ENCODE measurements at regions not wholly inside any gene's neighbourhood (a gene's known extent, or its start where the extent isn't known, plus 50 kb on each side); places are given as distances from the start of the nearest gene placed in this dataset.

DNA sequence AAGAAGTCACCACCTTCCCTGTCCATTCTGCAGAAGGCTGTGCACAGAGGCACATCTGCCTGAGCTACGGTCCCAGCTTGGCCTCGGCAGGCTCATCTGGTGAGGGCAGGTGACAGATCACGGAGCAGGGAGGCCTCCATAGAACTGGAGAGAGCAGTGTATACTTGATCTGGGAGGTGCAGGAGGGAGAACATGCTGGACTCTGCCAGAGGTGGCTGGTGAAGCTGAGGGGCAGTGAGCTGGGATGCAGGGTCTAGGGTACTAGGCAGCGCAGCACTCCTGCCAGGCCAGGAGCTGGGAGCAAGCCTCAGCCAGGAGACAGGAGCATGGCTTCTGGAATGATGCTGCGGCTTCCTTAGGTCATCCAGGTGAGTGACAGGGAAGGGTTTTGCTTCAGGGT is 553.0 kb downstream of the TCERG1L start:
- DNase-seq (ENCODE audit: low read depth) = no peak
- Histone ChIP-seq H3K36me3 (ENCODE audit: control insufficient read depth, insufficient read depth, low read length) (no peaks in the 10 kb centered on the region), H3K27me3 (ENCODE audit: control insufficient read depth, insufficient read depth, low read length) (no peaks in the 10 kb centered on the region), H3K4me3 (ENCODE audit: low read depth, low read length) (no peak overlapping the region)
- TF ChIP-seq, protein P1, sequence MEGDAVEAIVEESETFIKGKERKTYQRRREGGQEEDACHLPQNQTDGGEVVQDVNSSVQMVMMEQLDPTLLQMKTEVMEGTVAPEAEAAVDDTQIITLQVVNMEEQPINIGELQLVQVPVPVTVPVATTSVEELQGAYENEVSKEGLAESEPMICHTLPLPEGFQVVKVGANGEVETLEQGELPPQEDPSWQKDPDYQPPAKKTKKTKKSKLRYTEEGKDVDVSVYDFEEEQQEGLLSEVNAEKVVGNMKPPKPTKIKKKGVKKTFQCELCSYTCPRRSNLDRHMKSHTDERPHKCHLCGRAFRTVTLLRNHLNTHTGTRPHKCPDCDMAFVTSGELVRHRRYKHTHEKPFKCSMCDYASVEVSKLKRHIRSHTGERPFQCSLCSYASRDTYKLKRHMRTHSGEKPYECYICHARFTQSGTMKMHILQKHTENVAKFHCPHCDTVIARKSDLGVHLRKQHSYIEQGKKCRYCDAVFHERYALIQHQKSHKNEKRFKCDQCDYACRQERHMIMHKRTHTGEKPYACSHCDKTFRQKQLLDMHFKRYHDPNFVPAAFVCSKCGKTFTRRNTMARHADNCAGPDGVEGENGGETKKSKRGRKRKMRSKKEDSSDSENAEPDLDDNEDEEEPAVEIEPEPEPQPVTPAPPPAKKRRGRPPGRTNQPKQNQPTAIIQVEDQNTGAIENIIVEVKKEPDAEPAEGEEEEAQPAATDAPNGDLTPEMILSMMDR (IDR thresholded peaks at IDR 0.05; ENCODE audit: insufficient read depth, low read length, poor library complexity, severe bottlenecking) = no peak

DNA sequence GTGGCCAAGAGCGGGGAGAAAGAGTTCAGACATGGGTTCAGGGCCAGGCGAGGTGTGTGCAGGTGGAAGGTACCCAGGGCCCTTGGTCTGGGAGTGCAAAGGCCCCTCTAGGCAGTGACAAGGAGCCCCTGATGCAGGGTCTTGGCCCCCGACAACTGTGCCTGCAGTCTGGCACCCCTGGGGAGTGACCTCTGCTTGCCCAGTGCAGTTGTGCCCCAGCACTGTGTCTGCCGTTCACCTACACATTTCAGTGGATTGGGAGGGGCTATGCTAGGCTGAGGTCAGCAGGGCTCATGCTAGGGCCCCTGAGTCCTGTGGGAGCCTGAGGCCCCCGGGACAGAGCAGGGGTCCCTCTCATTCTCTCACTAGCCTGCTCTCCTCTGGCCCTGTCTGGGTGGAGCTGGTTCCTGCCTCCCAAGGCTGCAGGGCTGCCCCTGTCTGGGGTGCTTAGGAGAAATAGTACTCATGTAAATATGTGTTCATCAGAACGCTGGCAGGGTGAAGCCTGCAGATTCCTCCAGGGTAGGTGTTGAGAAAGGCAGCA is 550.4 kb downstream of the TCERG1L start:
- no peaks in the 10 kb centered on the region for H3K27me3 ChIP-seq (ENCODE audit: control insufficient read depth, insufficient read depth, low read length)
- TF ChIP-seq, protein P1 (IDR thresholded peaks at IDR 0.05; ENCODE audit: insufficient read depth, low read length, poor library complexity, severe bottlenecking) = no peak
- no peak for DNase-seq (ENCODE audit: low read depth)
- no peaks in the 10 kb centered on the region for H3K36me3 ChIP-seq (ENCODE audit: control insufficient read depth, insufficient read depth, low read length)
- H3K4me3 ChIP-seq (ENCODE audit: low read depth, low read length) = no peak overlapping the region

DNA sequence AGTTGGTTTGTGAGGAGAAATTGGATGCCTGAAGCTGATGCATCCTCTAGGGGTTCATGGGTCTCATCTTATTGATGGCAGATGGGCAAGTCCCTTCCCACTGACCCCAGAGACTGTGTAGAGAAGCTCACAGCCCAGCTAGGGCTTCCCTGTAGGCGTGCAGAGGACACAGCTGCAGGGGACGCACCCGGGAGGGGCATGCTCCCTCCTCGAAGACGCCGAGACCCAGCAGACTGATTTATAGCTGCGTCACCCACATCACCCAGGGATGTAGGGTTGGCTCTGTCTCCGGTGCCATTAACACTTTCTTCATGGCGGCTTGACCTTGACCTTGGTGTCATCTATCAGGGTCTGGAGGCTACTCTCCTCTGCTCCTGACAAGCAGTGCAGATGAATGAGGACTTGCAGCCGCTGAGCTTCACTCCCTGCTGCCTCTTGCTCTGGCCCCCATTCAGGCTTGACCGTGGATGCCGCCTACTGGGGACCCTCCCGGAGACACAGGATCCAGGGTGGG is 549.7 kb downstream of the TCERG1L start:
- Histone ChIP-seq H3K36me3 (ENCODE audit: control insufficient read depth, insufficient read depth, low read length) (no peaks in the 10 kb centered on the region), H3K27me3 (ENCODE audit: control insufficient read depth, insufficient read depth, low read length) (no peaks in the 10 kb centered on the region), H3K4me3 (ENCODE audit: low read depth, low read length) (no peak overlapping the region)
- TF ChIP-seq, protein P1 (IDR thresholded peaks at IDR 0.05; ENCODE audit: insufficient read depth, low read length, poor library complexity, severe bottlenecking) = no peak
- DNase-seq (ENCODE audit: low read depth) = no peak

DNA sequence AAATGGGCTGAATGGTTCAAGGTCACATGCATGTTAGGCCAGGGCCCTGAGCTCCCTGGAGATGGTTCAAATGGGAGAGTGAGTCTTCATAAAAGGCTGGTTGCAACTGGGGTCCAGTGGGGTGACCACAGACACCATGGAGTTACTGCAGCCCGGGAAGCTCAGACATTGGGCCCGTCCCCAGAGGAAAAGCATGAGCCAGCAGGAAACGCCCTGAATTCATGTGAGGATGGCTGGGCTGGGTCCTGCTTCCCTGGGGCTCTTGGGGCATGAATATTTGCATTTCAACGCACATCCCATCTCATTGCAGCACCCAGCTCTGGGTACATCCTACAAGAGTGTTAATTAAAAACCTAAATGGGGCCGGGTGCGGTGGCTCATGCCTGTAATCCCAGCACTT is 549.0 kb downstream of the TCERG1L start:
- no peaks in the 10 kb centered on the region for H3K27me3 ChIP-seq (ENCODE audit: control insufficient read depth, insufficient read depth, low read length)
- TF ChIP-seq, protein P1 (IDR thresholded peaks at IDR 0.05; ENCODE audit: insufficient read depth, low read length, poor library complexity, severe bottlenecking) = no peak
- no peak for DNase-seq (ENCODE audit: low read depth)

DNA sequence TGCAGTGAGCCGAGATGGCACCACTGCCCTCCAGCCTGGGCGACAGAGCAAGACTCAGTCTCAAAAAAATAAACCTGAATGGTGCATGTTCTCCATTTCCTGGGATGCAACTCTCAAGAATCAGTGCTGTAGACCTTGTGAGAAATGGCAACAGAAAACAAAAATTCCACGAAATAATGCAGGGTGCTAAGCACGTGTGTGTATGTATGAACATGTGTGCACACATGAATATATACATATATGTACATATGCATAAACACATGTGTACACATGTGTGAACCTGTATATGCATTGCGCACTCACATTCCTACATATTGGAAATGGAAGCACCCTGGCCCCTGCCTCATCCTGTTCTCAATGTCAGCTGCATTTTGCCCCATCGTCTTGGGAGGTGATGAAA is 548.5 kb downstream of the TCERG1L start:
- Histone ChIP-seq H3K4me3 (ENCODE audit: low read depth, low read length) (no peak overlapping the region), H3K27me3 (ENCODE audit: control insufficient read depth, insufficient read depth, low read length) (no peaks in the 10 kb centered on the region), H3K36me3 (ENCODE audit: control insufficient read depth, insufficient read depth, low read length) (no peaks in the 10 kb centered on the region)
- no peak for DNase-seq (ENCODE audit: low read depth)
- TF ChIP-seq, protein P1 (IDR thresholded peaks at IDR 0.05; ENCODE audit: insufficient read depth, low read length, poor library complexity, severe bottlenecking) = no peak

More for the DNA sequence above, 549.0 kb downstream of the TCERG1L start:
- Histone ChIP-seq H3K4me3 (ENCODE audit: low read depth, low read length) (no peak overlapping the region), H3K36me3 (ENCODE audit: control insufficient read depth, insufficient read depth, low read length) (no peaks in the 10 kb centered on the region)

DNA sequence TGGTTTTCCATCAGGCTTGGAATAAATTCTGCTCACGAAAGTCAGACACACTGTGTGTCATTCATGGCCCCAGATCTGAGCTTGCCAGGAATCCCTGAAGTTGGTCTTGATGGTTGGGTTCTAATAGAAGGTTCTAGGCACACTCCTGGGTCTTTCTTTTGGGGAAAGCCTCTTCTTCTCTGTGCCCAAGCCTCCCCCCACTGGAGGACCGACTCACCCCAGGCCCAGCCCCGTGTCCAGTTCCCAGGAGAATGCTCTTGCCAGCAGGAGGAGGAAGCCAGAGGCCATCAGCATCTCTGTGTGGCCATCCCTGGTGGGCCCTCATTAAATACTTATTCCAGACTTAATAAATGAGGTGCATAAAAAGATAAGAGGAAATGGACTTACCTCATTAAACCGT is 548.0 kb downstream of the TCERG1L start:
- Histone ChIP-seq H3K36me3 (ENCODE audit: control insufficient read depth, insufficient read depth, low read length) (no peaks in the 10 kb centered on the region), H3K27me3 (ENCODE audit: control insufficient read depth, insufficient read depth, low read length) (no peaks in the 10 kb centered on the region), H3K4me3 (ENCODE audit: low read depth, low read length) (no peak overlapping the region)
- TF ChIP-seq, protein P1 (IDR thresholded peaks at IDR 0.05; ENCODE audit: insufficient read depth, low read length, poor library complexity, severe bottlenecking) = no peak
- DNase-seq (ENCODE audit: low read depth) = no peak
